ENCODE measurements at regions not wholly inside any gene's neighbourhood (a gene's known extent, or its start where the extent isn't known, plus 50 kb on each side); places are given as distances from the start of the nearest gene placed in this dataset.

DNA sequence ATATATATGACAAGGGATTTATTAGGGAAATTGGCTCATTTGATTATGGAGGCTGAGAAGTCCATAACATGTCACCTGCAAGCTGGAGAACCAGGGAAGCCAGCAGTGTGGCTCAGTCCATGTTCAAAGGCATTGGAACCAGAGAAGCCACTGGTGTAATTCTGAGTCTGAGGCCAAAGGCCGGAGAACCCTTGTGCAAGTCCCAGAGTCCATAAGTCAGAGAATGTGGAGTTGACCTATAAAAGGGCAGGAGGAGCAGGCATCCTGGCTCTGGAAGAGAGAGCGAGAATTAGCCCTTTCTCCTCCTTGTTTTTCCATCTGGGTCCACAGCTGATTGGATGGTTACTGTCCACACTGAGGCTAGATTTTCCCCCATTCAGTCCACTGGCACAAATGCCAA, 319.8 kb downstream of the IGSF11 start:
- TF ChIP-seq, protein P1, sequence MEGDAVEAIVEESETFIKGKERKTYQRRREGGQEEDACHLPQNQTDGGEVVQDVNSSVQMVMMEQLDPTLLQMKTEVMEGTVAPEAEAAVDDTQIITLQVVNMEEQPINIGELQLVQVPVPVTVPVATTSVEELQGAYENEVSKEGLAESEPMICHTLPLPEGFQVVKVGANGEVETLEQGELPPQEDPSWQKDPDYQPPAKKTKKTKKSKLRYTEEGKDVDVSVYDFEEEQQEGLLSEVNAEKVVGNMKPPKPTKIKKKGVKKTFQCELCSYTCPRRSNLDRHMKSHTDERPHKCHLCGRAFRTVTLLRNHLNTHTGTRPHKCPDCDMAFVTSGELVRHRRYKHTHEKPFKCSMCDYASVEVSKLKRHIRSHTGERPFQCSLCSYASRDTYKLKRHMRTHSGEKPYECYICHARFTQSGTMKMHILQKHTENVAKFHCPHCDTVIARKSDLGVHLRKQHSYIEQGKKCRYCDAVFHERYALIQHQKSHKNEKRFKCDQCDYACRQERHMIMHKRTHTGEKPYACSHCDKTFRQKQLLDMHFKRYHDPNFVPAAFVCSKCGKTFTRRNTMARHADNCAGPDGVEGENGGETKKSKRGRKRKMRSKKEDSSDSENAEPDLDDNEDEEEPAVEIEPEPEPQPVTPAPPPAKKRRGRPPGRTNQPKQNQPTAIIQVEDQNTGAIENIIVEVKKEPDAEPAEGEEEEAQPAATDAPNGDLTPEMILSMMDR (IDR thresholded peaks at IDR 0.05): no peak
- no peak for TF ChIP-seq POLR2A (IDR thresholded peaks at IDR 0.05)

Measured in right lobe of liver (tissue), 4 donors.